HuH-7 (cell line): ENCODE measurements at regions not wholly inside any gene's neighbourhood (a gene's known extent, or its start where the extent isn't known, plus 50 kb on each side); places are given as distances from the start of the nearest gene placed in this dataset.

Experiments
- DNase-seq: peaks from one replicate; pipeline ENCODE4 v3.0.0; 2011; ENCODE audit warnings: low spot score

DNA sequence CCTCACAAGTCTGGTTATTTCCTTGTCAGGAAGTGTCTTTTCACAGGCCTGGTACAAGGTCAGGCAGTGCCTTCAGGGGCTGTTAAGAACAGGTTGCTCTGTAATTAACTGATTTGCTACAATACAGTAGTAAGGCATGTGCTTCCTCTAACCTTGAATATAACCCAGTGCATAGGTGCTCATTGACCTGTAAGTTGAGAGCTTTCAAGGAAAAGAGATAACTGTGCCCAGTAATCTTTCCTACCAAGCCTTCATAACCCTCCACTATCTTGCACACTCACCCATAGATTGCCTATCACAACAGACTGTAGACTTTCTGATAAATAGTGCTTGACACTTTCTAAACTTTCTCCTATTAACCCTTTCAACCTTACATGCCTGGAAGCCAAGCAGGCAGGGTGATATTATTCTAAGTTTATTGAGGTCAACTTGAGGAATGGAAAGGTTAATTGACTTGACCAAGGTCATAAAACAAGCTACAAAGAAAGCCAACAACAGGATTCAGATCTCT lies 148.1 kb downstream of the PPARGC1A start:
- no peak for DNase-seq

DNA sequence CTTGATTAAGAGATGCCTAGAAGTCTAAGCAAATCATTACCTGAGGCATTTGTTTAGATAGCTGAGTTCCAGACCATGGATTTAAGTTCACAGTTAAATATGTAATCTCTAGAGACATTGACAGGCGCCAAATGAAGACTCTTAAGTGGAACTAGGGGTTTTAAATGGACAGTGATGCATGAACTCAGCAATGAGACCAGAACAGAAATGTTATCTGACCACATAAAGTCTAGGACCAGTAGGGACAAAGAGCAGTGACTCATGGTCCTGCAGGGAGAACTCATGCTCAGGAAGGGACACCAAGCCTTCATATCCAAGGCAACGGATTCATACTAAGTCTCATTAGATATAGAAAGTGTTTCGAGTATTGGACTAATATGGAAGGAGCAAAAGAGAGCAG lies 152.3 kb downstream of the PPARGC1A start:
- DNase-seq = no peak

DNA sequence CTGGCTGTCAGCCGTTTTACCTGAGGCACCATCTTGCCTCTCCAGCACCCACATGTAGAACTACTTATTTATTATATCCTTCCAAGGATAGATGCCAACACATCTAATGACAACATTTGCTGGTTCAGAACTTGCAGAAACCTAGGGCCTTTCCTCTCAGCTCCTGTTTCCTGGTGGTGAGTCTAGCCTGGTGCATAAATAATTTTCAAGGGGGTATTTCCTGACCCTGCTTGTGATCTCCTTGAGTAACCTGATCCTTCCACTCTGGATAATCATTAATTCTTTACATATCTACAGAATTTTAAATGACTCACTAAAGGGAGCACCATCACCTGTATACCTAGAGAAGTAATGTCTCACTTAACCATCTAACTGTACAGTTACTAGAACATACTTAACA lies 153.4 kb downstream of the PPARGC1A start:
- no peak for DNase-seq

DNA sequence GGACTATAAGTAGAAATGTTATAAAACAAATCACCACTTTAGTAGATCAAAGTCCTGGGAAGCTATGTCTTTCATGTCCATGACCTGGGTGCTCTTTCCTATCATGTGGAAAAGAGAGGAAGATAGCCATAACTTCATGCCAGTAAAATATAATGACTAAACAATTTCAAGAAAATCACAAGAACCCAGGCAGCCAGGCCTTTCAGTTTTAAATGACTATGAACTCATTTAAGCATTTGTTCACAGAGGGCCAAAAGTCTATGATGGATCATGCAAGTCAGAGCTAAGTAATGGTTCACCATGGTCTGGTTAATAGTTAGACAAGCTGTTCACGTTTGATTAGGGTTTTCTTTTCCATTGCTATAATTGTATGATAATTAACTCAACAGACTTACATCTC lies 155.8 kb downstream of the PPARGC1A start:
- no peak for DNase-seq

DNA sequence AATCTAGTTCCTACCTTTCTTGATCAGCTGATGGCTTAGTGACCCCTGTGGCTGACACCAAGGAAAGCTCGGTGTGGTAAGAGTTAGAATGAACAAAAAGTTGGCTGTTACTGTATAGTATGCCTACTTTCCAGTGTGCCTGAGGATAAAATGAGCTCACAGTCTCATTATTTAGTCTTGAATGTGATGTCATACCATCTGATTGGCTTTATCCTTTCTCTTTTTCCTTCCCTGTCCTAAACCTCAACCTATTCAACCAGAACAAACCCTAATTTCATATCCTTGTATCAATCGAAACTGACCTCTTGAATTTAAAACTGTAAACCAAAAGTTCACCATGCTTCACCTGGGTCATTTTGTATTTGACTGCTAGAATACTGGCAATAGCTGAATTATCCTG lies 156.4 kb downstream of the PPARGC1A start:
- no peak for DNase-seq

DNA sequence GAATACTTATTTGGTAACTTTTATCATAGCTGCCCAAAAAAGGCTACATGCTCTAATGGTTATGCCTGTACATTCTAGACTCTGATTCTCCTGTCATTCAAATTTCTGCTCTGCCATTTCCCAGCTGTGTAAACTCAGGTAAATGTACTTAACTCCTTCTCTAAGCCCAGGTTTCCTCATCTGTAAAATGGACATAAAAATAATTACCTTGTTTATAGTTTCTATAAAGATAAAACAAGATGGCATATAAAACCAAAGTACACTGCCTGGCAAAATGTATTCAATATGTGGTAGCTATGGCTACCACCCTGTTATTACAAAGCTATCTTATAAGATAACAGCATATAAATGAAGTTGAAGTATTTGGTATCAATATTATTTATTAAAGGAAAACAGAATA lies 158.8 kb downstream of the PPARGC1A start:
- no peak for DNase-seq

DNA sequence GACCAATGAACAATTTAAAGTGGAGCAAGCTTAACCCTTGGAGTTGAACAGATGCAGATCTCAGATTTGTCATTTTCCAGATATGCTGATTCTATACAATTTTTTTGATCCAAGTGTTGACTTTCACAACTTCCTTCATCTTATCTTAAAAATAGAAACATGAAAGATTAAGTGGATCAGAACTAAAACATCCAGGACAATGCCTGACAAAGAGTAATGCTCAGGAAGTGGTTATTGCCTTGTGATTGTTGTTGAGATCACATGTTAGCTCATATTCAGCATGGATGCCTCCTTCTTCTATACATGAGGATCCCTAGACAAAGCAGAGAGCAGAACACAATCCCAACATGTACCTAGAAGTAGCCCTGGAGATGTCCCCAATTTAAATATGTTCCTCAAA lies 160.9 kb downstream of the PPARGC1A start:
- no peak for DNase-seq

DNA sequence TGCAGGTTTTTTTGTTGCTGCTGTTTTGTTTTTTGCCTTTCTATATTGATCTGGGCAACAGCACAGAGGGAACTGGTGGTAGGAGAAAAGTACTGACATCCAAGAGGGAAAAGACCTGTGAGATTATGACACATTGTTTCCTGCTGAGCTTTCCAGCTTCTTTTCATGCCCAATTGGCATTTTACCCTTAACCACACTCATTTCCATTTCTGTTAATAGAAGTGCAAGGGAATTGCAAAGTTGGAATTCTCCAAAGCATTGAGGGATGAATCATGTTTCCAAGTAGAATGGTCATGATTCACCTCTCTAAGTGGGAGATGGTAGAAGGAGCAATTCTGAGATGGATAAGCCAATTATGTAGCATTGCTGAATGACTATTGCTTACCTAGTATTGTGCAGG lies 161.5 kb downstream of the PPARGC1A start:
- DNase-seq = no peak

DNA sequence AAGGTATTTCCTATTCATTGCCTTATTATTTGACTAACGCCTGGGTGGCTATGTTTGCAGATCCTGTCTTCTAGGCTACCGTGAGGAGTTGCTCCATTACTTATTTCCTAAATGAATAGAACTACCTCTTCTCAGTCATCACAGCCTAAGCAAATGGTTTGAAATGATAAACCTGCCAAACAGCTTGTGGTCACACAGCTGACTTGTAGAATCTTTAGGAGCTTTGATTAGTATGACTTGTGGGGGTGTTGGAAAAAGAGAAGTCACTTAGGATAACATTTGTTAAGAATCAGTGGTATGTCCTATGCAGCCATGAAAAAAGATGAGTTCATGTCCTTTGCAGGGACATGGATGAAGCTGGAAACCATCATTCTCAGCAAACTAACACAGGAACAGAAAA lies 169.3 kb downstream of the PPARGC1A start:
- DNase-seq = no peak

DNA sequence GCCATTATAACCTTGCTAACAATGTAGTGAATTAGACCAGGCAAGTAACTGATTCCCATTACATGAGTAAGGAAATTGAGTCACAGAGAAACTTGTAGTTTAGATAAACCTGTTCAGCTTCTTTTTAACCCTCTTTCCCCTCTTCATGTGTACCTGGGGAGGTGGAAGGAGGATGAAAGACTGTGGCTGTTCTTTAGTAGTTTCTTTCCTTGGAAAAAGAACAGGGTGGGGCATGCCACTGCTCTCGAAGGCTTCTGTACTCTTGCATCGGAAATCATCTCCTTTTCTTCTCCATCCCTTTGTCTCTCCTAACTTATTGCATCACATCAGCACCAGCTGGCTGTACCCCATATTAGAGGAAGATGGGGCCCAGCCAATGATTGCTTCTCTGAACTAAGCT lies 171.4 kb downstream of the PPARGC1A start:
- DNase-seq = no peak

DNA sequence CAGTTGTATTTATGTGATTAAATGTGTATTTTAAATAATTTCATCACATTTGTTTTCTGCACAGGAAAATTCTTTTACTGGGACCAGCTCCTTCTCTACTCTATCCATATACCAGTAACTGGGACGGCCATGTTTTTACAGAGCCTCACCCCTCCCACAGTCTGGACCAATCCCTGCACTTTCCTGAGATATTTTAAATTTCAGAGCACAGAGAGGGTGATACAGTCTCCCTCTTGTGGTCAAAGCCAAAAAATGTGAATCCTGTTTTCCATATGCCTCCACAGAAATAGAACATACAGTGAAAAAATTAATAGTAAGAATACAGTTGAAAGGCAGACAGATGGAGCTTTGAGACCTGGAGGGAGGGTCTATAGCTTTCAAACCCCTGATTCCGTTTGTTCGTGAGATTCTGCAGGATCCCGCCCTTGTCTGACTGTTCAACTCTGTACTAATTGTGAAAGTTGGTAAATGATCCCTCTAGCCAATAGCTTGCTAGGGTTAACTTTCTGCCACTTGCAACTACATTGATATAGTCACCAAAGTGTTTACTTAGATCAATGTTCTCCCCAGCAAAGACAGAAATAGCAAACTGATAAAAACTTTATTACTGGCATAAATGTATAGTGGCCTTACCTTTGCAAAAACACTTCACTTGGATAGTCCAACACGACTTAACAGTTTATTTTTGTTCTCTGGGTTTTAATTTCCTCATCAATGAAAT lies 172.2 kb downstream of the PPARGC1A start:
- peak; percentile 59 for DNase-seq

DNA sequence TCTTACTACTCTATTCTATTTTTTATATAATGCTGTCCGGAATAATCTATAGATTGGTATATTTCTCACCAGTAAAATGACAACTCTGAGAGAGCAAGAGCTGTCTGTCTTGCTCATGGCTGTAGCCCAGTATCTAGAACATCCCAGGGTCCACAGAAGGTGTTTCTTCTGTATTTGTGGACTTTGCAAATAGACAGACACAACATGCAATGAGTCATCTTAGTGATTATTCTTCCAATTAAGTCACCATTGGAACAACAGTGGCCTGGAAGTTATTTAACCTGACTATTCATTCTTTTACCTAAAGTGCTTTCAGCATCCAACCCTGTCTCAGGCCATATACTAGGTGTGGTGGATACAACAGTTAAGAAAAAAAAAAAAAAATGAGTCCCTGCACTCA lies 179.5 kb downstream of the PPARGC1A start:
- no peak for DNase-seq

DNA sequence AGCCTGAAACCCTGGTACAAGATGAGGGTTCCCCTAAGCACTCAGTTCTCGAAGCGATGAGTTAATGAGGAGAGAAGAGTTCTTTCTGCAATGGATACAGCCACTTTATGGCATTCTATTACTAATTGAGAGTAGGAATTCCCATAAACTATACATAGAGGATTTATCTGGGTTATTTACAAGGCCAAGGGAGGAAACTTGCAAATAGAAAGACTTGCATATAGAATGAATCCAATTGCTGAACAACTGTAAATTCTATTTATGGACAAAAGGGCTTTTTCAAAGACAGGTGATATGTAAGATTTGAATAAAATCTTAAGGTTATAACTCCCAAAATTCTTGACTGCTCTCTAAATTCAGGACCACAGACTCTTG lies 182.2 kb downstream of the PPARGC1A start:
- no peak for DNase-seq

DNA sequence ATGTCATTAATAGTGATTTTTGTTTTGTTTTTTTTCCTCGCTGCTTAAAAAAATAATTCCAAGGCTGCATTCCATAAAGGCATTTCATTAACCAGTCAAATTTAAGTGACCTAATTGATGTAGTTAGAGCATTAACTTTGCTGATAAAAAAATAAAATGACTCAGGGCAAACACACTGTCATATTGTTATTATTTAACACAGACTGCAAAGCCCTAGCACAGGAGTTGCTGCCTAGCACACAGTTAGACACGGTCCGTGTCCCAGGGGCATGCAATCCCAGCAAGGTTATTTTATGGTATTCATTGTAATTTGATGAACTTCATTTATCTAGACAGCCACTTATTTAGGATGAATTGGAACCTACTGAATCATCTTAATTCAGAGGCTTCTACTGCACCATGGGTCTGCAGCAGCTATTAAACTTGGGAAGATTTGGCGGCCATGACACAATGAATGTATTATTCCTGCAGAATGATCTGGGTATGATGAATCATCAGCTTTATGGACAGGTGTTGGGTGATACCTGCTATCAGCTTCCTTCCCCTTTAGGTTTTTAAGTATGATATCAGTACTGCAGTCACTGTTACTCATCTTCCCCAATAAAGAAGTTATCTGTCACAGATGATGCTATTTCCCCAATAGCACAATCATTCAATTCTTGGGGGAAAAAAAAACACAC lies 182.7 kb downstream of the PPARGC1A start:
- DNase-seq = no peak

DNA sequence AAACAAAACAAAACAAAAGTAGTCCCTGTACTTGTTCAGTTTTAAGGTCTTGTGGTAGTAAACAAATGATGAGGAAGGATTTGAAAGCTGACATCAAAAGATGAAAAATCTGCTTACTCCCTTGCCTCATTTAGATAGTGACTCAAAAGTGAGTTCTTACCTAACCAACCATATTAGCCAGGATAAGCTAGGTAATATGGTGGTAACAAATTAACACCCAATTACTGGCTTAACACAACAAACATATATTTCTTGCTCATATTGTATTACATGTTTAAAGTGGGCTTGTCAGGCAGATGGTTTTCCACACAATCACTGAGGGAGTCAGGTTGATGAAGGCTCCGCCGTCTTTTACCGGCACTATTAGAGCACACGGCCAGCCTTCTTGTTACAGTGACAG lies 189.7 kb downstream of the PPARGC1A start:
- no peak for DNase-seq

DNA sequence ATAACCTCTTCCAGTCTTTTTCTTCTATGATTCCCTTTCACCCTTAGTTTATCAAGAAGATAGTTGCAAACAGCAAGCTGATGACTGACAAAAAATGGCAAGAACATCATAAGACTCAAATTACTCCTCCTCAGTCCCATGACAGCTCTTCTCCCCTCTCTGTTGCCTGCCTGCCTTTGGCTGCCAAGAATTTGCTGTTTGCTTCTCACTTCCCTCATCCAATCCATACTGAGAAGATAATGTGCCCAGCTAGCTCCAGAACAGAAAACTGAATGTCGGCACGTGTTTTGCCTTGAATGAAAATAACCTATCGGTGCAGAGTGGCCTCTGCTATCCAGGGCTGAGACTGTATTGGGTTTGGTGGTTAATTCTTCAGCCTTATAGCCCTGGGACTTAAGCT lies 192.1 kb downstream of the PPARGC1A start:
- no peak for DNase-seq

DNA sequence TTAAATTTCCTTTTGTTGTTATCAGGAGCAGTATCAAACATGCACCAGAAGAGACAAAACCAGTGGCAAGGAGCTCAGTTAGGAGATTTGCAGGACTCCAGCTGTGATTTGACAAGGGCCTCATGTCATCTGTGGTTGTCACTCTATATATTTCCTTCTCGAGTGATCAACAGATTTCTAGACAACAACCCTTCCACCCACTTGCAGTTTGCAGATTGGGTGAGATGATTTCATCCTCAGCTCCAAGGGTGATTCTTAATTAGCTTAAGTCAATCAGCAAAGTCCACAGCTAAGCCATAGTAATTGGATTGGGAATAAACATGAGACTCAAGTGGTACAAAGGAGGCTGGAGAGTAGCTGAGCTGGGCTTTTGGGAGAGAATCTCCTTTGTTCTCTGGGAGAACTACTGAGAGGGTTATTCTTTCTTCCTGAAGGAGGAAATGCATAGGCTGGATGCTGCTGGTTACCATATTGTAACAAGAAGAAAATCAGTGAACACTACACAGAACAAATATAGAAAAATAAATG lies 192.8 kb downstream of the PPARGC1A start:
- DNase-seq = no peak

DNA sequence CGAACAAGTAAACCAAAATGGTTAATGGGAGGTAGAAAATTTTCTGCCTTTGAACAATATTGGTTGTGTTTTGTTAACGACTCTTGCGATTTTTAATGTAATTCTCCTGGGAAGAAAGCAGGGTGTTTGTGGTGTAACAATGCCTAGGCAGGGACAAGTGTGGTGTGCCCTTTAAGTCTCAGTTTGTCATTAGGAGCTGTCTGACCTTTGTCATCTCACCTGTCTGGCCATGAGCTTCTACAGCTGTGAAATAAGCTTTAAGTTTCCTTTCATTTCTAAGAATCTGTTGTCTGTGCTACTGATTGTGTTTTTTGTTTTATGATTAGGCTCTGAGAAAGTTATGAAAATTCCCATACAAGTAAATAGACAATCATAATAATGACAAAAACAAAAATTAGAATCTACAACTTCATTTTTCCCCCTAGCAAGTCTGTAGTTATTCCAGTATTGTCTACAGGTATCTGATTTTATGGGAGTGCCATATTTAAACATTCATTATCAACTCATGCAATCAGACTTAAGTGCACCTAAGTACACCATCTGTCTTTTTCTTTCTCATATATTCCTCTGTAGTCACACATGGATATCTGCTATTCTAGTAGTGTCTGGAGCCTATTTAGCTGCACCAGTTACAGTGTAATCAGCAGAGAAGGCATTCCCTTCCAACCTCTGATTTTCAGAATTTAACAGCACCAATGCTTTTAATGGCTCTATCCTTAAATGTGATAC lies 203.5 kb downstream of the PPARGC1A start:
- no peak for DNase-seq

DNA sequence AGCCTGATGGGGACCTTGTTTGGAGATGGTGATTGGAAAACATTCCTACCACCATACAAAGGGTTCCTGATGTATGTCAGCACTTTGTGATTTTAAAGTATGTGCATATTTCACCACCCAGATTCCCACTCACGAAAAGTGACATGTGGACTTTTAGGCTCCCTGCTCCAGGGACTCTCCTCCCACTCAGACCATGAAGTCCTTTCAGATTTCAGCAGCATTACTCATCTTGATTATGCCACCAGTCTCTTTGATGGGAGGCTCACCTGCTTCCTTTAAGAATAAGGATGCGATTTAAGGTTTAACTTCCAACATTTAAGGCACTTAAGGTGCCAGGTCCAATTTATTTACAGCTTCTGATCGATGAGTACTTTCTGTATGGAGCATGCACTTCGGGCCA lies 204.4 kb downstream of the PPARGC1A start:
- no peak for DNase-seq

DNA sequence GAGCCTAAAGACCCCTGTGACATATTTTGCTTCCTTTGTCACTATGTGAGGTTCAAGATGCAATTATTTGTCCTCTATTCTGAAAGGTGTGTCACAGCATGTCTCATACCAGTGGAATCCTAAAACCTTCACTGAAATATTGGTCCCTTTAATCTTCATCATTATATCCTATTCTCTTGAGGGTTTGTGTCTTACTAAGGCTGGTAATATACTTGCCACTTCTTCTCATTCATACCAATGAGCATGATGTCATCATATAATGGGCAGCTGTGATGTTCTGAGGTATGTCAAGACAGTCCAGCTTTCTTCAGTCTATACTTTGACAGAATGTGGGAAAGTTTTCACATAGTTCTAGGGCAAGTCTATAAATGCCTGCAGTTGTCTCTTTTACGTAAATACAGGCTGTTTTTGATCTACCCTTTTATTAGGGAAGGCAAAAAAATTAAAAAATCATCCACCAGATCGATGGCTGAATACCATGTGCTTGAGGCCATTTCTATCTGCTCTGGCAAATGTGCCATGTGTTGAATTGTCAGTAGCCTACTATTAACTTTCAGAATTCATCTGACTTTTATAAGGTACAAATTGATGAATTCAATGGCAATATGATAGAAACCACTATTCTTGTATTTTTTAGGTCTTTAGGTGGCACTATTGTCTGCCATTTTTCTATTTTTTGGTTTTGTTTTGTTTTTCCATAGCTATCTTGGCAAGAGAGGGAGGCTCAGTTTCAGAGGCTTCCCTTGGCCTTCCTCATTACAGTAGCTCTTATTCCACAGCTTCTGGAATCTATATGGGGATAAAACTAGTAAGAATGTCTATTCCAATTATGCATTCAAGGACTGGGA lies 209.0 kb downstream of the PPARGC1A start:
- DNase-seq = no peak

DNA sequence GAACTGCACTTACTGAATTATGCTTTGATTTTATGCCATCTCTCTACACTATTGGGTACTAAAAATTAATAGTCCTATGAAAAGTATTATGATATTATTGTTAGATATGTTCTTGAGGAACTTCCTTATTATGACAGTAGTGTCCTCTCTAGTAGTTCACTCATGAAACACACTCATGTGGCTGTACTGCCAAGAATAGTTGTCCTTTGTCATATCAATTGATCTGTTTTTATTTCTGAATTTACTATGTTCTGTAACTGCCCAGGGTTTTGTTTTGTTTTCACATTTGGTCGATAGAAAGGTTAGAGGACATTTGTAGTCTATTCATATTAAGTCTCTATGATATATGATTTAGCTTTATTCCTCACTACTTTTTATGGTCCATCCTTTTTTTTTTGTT lies 215.2 kb downstream of the PPARGC1A start:
- no peak for DNase-seq

DNA sequence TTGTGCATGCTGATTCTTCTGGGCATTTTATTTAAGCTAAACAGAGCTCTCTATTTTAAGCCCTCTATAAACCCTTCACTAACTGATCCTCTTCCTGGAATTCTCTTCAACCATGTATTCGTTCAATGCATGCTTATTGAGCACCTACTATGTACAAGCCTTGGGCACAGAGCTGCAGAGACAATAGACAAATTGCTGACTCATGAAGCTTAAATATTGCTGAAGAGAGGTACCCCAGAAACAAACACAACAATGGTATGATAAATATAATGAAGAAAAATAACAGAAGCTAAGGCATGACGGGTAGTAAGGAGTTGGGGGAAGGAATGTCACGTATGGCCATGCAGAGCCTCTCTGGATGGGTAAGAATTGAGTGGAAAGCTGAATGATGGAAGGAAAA lies 222.2 kb downstream of the PPARGC1A start:
- DNase-seq = no peak
